ENCODE measurements at regions not wholly inside any gene's neighbourhood (a gene's known extent, or its start where the extent isn't known, plus 50 kb on each side); places are given as distances from the start of the nearest gene placed in this dataset.

- no TSS peak for BruUV-seq (replicated peaks)
- TF ChIP-seq SIN3A (IDR thresholded peaks at IDR 0.05; ENCODE audit: borderline replicate concordance, insufficient read depth, low read depth, low read length) (no peak), CTCF (IDR thresholded peaks at IDR 0.05) (no peak), TCF7L2 (IDR thresholded peaks at IDR 0.05; ENCODE audit: low read depth, low read length) (no peak), POLR2AphosphoS5 (IDR thresholded peaks at IDR 0.05; ENCODE audit: low read depth, low read length) (no peak), REST (IDR thresholded peaks at IDR 0.05; ENCODE audit: insufficient read depth in 1 of 2, low read depth in 2 of 2, low read length in 1 of 2) (no peak)
- Histone ChIP-seq H3K36me3 (ENCODE audit: control insufficient read depth, insufficient read depth, low read length) (no peaks in the 10 kb centered on the region), H3K27ac (ENCODE audit: low read length) (no peak overlapping the region), H3K4me1 (ENCODE audit: control insufficient read depth, insufficient read depth, low read length) (no peaks in the 10 kb centered on the region), H3K4me3 (ENCODE audit: low read depth in 2 of 2, low read length in 2 of 2) (no peak overlapping the region), H3K9me3 (ENCODE audit: control insufficient read depth, insufficient read depth, low read depth, low read length) (no peaks in the 10 kb centered on the region), H3K27me3 (ENCODE audit: control insufficient read depth, insufficient read depth, low read length) (no peaks in the 10 kb centered on the region)
- ChIA-PET POLR2A (no interaction called here), CTCF (no interaction called here)
- DNase-seq (ENCODE audit: low read depth, low spot score) (no peak), ATAC-seq (no peak)
- in situ Hi-C loops (cut with HindIII; ENCODE audit: low pct_unique_long_range_greater_than_20kb, low sequenced_read_pairs): no loop called here
- intact Hi-C loops (cut with micrococcal nuclease; ENCODE audit: unreplicated experiment): no loop called here
Observed at GRCh38 chr16:35745821-35746248, 2286.4 kb downstream of the TP53TG3F start.

GRCh38 chr16:35746281-35746962 is 2287.0 kb downstream of the TP53TG3F start:
- H3K27me3 ChIP-seq (ENCODE audit: control insufficient read depth, insufficient read depth, low read length): no peaks in the 10 kb centered on the region
- ATAC-seq: no peak
- in situ Hi-C loops (cut with HindIII; ENCODE audit: low pct_unique_long_range_greater_than_20kb, low sequenced_read_pairs) (no loop called here), intact Hi-C loops (cut with micrococcal nuclease; ENCODE audit: unreplicated experiment) (no loop called here)
- TF ChIP-seq POLR2AphosphoS5 (IDR thresholded peaks at IDR 0.05; ENCODE audit: low read depth, low read length) (no peak), SIN3A (IDR thresholded peaks at IDR 0.05; ENCODE audit: borderline replicate concordance, insufficient read depth, low read depth, low read length) (no peak), CTCF (IDR thresholded peaks at IDR 0.05) (no peak), REST (IDR thresholded peaks at IDR 0.05; ENCODE audit: insufficient read depth in 1 of 2, low read depth in 2 of 2, low read length in 1 of 2) (no peak), TCF7L2 (IDR thresholded peaks at IDR 0.05; ENCODE audit: low read depth, low read length) (no peak)
- no peak overlapping the region for H3K4me3 ChIP-seq (ENCODE audit: low read depth in 2 of 2, low read length in 2 of 2)
- no peak for DNase-seq (ENCODE audit: low read depth, low spot score)
- no peaks in the 10 kb centered on the region for H3K9me3 ChIP-seq (ENCODE audit: control insufficient read depth, insufficient read depth, low read depth, low read length)
- BruUV-seq (replicated peaks): no TSS peak
- no peaks in the 10 kb centered on the region for H3K36me3 ChIP-seq (ENCODE audit: control insufficient read depth, insufficient read depth, low read length)
- H3K4me1 ChIP-seq (ENCODE audit: control insufficient read depth, insufficient read depth, low read length): no peaks in the 10 kb centered on the region
- CTCF ChIA-PET: no interaction called here
- POLR2A ChIA-PET: no interaction called here
- H3K27ac ChIP-seq (ENCODE audit: low read length): no peak overlapping the region

All from Panc1 (cell line).